Mucosa of descending colon (tissue), 3 donors: ENCODE measurements at regions not wholly inside any gene's neighbourhood (a gene's known extent, or its start where the extent isn't known, plus 50 kb on each side); places are given as distances from the start of the nearest gene placed in this dataset.

ENCODE experiments used
- ATAC-seq: fragments of 200-7000 bp; cut with Tn5 transposase; one replicate; pipeline ENCODE4 v1.9.1; 2020; ENCODE audit warnings: mild to moderate bottlenecking, moderate library complexity
- DNase-seq, 3 donors: peaks; one replicate each; pipeline ENCODE4 v3.0.0-alpha.2; 2020
- H3K36me3 ChIP-seq: fragments of 200-600 bp; one replicate; pipeline ENCODE4 v1.8.0; 2021; ENCODE audit warnings: low read depth, mild to moderate bottlenecking
- H3K4me1 ChIP-seq: fragments of 200-600 bp; one replicate; pipeline ENCODE4 v1.8.0; 2021; ENCODE audit warnings: low read depth, mild to moderate bottlenecking
- H3K4me3 ChIP-seq: fragments of 200-600 bp; one replicate; pipeline ENCODE4 v1.8.0; 2021; ENCODE audit warnings: mild to moderate bottlenecking
- H3K9me3 ChIP-seq: fragments of 200-600 bp; one replicate; pipeline ENCODE4 v1.8.0; 2021; ENCODE audit warnings: mild to moderate bottlenecking
- intact Hi-C, 2 donors: fragments of 100-400 bp; cut with DNase I in 1 of 2; cut with micrococcal nuclease in 1 of 2; formaldehyde crosslinking; loops; one replicate each; pipeline versions ENCODE4 v1.11.0 to v1.11.1; 2022; cut with DNase I, micrococcal nuclease
- TF ChIP-seq, protein P1 (sequence below): fragments of 200-600 bp; IDR thresholded peaks from one replicate; pipeline ENCODE4 v1.8.0; 2022; ENCODE audit warnings: antibody characterized with exemption, mild to moderate bottlenecking
- donor health status: DM: no; HTN: no; CAD: no; lungs with moderate emphysema.
- donor health status: DM: no; HTN: no; CAD: no.
- donor health status: DM: no; HTN: yes; CAD: no.

DNA sequence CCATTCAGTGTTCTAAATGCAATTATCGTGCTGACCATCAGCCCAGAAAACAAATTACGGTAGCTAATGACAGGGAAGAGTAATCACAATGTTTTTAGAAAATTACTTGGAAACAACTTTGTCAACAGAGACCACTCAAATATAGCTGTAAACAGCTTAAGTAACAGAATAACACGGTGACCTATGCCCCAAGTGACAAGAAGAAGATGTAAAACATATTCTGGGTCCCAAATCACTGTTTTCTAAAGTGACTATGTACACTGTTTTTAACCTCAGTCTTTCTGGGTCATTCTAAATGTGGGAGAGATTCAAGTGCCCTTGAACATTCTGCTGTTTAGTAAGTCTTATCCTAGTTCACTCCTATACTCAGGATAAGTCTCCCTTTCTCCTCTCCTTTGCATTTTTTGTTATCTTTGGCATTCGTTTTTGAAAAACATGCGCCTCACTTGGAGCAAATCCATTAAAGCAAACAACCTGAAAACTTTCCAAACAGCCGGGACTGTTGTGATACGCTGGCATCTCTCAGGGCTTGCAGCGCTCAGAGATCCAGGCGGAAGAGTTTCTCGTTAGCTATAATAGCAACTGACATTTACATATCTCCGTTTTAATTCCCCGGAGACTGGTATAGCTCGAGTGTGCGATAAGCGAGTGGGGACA, 114.5 kb upstream of the SOX4 start:
- Histone ChIP-seq H3K4me1 (no peaks in the 10 kb centered on the region), H3K4me3 (no peak overlapping the region), H3K36me3 (no peaks in the 10 kb centered on the region), H3K9me3 (no peaks in the 10 kb centered on the region)
- ATAC-seq (peak; percentile 55), DNase-seq (peak in 1 of 3 donors; percentile 9)
- intact Hi-C loops: no loop called here
- TF ChIP-seq, protein P1, sequence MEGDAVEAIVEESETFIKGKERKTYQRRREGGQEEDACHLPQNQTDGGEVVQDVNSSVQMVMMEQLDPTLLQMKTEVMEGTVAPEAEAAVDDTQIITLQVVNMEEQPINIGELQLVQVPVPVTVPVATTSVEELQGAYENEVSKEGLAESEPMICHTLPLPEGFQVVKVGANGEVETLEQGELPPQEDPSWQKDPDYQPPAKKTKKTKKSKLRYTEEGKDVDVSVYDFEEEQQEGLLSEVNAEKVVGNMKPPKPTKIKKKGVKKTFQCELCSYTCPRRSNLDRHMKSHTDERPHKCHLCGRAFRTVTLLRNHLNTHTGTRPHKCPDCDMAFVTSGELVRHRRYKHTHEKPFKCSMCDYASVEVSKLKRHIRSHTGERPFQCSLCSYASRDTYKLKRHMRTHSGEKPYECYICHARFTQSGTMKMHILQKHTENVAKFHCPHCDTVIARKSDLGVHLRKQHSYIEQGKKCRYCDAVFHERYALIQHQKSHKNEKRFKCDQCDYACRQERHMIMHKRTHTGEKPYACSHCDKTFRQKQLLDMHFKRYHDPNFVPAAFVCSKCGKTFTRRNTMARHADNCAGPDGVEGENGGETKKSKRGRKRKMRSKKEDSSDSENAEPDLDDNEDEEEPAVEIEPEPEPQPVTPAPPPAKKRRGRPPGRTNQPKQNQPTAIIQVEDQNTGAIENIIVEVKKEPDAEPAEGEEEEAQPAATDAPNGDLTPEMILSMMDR: no peak

DNA sequence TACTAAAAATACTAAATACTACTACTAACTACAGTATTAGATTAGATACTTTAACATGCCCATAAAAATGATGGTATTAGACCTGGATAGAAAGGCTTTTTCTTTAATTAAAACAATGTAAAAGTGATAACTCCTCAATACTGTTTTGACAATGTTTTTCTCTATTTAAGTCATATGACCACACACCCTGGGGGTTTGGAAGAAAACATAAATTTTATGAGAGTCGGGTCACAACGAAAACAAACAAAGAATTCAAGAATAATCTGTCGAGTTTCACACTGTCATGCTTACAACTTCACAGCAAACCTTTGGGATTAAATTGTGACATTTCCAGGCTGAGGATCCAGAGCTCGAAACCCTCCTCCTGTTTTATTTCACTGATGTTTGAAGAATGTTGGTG, 107.4 kb upstream of the SOX4 start:
- TF ChIP-seq, protein P1: no peak
- no peak overlapping the region for H3K4me3 ChIP-seq
- intact Hi-C loops: no loop called here
- H3K4me1 ChIP-seq: no peaks in the 10 kb centered on the region
- H3K9me3 ChIP-seq: no peaks in the 10 kb centered on the region
- ATAC-seq (no peak), DNase-seq (no peak)
- H3K36me3 ChIP-seq: no peaks in the 10 kb centered on the region

DNA sequence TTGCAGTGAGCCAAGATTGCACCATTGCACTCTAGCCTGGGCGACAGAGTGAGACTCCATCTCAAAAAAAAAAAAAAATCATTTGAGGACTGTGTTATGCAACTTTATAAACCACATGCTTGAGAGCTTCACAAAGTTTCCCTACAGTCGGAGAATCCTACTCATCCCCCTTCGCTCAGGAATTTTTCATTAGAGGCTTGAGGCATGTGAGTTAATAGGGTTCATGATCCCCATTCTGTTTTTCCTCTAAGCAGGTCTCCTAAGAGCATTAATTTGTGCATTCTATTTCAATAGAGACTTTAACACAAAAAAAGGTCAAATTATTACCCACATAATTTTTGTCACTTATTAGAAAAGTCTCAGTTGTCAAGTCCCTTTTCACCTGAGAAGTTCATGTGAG, 103.7 kb upstream of the SOX4 start:
- Histone ChIP-seq H3K36me3 (no peaks in the 10 kb centered on the region), H3K4me1 (no peaks in the 10 kb centered on the region), H3K9me3 (no peaks in the 10 kb centered on the region), H3K4me3 (no peak overlapping the region)
- TF ChIP-seq, protein P1: no peak
- ATAC-seq: no peak
- DNase-seq: no peak
- intact Hi-C loops: no loop called here

DNA sequence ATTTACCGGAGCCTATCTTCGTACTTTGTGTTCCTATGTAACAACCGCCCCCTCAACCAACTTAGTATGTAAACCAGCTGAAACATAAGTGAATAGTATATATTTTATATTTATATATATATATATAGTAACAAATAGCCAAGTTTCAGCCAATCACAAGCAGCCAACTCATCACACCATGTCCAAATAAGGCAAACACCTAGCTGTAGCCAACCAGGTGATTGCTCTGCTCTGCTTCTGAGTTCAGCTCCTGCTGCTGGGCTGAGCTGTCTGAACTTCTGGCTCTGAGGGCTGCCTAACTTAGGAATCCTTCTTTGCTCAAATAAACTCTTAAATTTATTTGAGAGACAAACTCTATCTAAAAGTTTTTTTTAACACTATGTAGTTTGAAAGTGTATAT, 101.6 kb upstream of the SOX4 start:
- H3K4me1 ChIP-seq: no peaks in the 10 kb centered on the region
- TF ChIP-seq, protein P1: no peak
- DNase-seq: no peak
- no peak overlapping the region for H3K4me3 ChIP-seq
- intact Hi-C loops: no loop called here
- ATAC-seq: no peak
- no peaks in the 10 kb centered on the region for H3K36me3 ChIP-seq
- no peaks in the 10 kb centered on the region for H3K9me3 ChIP-seq

DNA sequence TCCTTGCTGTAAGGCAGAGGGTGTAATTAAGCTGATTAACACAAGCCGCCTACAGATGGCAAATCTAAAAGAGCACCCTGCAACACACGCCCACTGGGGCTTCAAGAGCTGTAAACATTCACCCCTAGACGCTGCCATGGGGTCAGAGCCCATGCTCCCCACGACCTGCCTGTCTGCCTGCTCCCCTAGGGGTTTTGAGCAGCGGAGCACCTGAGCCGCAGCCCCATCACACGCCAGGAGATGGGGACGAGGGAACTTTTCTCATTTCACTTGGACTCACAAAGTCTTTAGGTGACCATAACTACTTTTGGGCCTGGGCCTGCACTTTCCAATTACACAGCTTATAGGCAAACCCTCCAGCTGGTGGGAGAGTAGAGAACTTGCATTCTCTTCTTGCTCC, 99.0 kb upstream of the SOX4 start:
- H3K36me3 ChIP-seq: no peaks in the 10 kb centered on the region
- H3K4me1 ChIP-seq: no peaks in the 10 kb centered on the region
- intact Hi-C loops: no loop called here
- no peak overlapping the region for H3K4me3 ChIP-seq
- ATAC-seq: no peak
- no peaks in the 10 kb centered on the region for H3K9me3 ChIP-seq
- TF ChIP-seq, protein P1: no peak
- DNase-seq: no peak

DNA sequence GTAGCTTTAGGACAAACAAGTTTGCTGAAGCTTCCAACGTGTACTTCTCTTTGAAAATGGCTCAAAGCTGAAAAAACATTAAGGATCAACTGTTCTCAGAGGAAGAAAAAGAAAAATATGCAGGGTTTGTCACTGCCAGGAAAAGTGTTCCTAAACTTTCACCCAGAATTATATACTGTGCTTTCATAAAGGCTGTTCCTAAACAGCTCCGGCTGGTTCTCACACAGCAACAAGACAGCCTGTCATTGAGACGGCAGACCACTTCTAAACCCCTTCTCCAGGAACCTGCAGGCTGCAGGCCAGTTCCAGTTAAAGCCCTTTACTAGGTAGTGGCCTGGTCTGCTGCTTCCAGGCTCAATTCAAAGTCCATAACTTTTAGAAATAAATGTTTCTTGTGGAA, 97.4 kb upstream of the SOX4 start:
- peaks cover 12% of the 10 kb centered on the region for H3K4me1 ChIP-seq
- no peaks in the 10 kb centered on the region for H3K9me3 ChIP-seq
- no peak for DNase-seq
- intact Hi-C loops: no loop called here
- TF ChIP-seq, protein P1: no peak
- ATAC-seq: no peak
- H3K4me3 ChIP-seq: no peak overlapping the region
- no peaks in the 10 kb centered on the region for H3K36me3 ChIP-seq
